ENCODE measurements at regions not wholly inside any gene's neighbourhood (a gene's known extent, or its start where the extent isn't known, plus 50 kb on each side); places are given as distances from the start of the nearest gene placed in this dataset.

DNA sequence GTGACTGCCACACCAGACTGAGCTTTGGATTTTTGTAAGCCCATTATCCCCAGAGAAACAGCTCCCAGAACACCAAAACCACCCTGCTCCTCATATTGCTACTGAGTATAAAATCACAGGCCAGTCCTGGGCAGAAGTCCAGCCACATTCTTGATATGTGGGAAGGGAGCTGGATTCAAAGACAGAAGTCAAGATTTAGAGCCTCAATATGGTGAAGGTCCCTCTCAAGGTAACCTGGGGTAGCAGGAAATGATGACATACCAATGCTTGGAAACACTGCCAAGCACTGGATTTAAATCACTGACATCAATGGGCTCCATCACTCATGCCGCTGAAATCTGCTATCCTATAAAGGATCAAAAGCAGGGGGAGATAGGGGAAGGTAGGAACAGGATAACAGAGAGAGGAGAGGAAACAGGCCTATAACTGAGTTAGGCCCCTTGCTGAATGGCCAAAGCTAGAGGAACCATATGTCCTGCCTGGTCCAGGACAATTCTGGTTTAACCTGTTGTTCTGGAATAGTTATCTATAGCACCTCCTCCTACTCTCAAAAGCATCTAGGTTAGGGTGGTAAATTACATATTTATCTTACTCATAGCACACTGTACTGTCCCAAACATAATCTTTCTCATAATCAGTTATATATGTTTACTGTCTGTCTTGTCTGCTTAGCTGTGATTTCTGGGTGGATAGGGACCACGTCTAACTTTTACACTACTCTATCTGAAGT, 83.7 kb upstream of the NHS start (continued):
- no peak for TF ChIP-seq CTCF (IDR thresholded peaks at IDR 0.05 in 2 of 3, conservative IDR thresholded peaks at IDR 0.05 in 1 of 3; ENCODE audit: borderline replicate concordance in 1 of 3, insufficient read depth in 1 of 3, low read depth in 2 of 3, low read length in 2 of 3)
- no peak for TF ChIP-seq CBX3 (IDR thresholded peaks at IDR 0.05; ENCODE audit: low read depth)
- no peak for TF ChIP-seq POLR2A (IDR thresholded peaks at IDR 0.05; ENCODE audit: borderline replicate concordance, extremely low read depth, insufficient read depth, insufficient read length)

DNA sequence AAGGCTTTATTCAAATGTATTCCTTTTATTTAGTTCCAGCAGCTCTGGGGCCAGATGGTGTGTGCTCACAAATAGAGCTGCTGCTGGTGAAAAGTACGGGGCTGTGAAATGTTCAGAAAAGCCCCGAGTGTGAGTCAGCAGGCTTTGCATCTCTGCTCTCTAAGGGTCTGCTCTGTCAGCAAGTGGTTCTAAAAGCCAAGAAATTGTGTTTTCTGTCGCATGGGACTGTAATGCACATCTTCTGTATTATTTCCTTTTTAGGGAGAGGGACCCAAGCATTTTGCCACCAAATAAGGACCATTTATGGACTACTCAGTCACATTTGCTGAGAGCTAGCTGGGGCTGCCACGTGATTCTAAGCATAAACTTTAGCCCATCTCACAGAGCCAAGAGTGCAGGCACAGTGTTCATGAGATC, 82.9 kb upstream of the NHS start:
- Histone ChIP-seq H3K9me2 (ENCODE audit: insufficient read depth) (no peaks in the 10 kb centered on the region), H2AFZ (ENCODE audit: low read depth, low read length, poor library complexity, severe bottlenecking) (no peak overlapping the region), H3K9me3 (ENCODE audit: control insufficient read depth in 1 of 2, insufficient read depth in 1 of 2, low read depth in 1 of 2, low read length in 2 of 2) (no peaks in the 10 kb centered on the region), H3K79me2 (ENCODE audit: insufficient read depth, low read length) (no peaks in the 10 kb centered on the region), H3K36me3 (ENCODE audit: control insufficient read depth in 1 of 2, insufficient read depth in 2 of 2, low read length in 2 of 2) (no peaks in the 10 kb centered on the region), H3K27me3 (ENCODE audit: insufficient read depth, low read length) (no peaks in the 10 kb centered on the region), H4K20me1 (ENCODE audit: insufficient read depth) (no peaks in the 10 kb centered on the region), H3K4me3 (replicated peaks in 1 of 2; ENCODE audit: low read depth in 1 of 2, low read length in 2 of 2) (no peak overlapping the region), H3K4me1 (ENCODE audit: control insufficient read depth in 1 of 2, insufficient read depth in 2 of 2, low read length in 2 of 2) (no peaks in the 10 kb centered on the region), H3K27ac (ENCODE audit: low read depth, low read length) (no peak overlapping the region), H3K4me2 (ENCODE audit: low read length) (no peak overlapping the region), H3K9ac (ENCODE audit: low read length) (no peak overlapping the region)
- RAD21 ChIA-PET (ENCODE audit: low non-redundant PET in 1 of 2, low total read pairs in 2 of 2, uncharacterized antibody in 2 of 2, unreplicated experiment in 2 of 2), result no interaction called here
- CTCF ChIA-PET, result no interaction called here
- intact Hi-C loops (cut with micrococcal nuclease), result no loop called here
- DNase-seq (ENCODE audit: low read depth, low spot score) (no peak), ATAC-seq (no peak)
- POLR2A ChIA-PET, result no interaction called here
- BruUV-seq (replicated peaks), result no TSS peak
- TF ChIP-seq POLR2A (IDR thresholded peaks at IDR 0.05; ENCODE audit: borderline replicate concordance, extremely low read depth, insufficient read depth, insufficient read length) (no peak), SRF (IDR thresholded peaks at IDR 0.05; ENCODE audit: low read depth) (no peak), YY1 (IDR thresholded peaks at IDR 0.05; ENCODE audit: extremely low read depth, insufficient replicate concordance, low read depth, low read length) (no peak), FOSL1 (IDR thresholded peaks at IDR 0.05; ENCODE audit: low read depth) (no peak), EZH2 (IDR thresholded peaks at IDR 0.05) (no peak), ZFX (IDR thresholded peaks at IDR 0.05) (no peak), RAD21 (IDR thresholded peaks at IDR 0.05; ENCODE audit: low read depth) (no peak), CEBPB (IDR thresholded peaks at IDR 0.05; ENCODE audit: low read depth) (no peak), ZBTB33 (IDR thresholded peaks at IDR 0.05; ENCODE audit: extremely low read depth, insufficient replicate concordance, low read length) (no peak), ZNF274 (IDR thresholded peaks at IDR 0.05; ENCODE audit: low read depth, low read length) (no peak), JUND (IDR thresholded peaks at IDR 0.05) (no peak), TCF7L2 (IDR thresholded peaks at IDR 0.05; ENCODE audit: borderline replicate concordance, extremely low read depth, insufficient read depth, insufficient read length) (no peak), CTCF (IDR thresholded peaks at IDR 0.05 in 2 of 3, conservative IDR thresholded peaks at IDR 0.05 in 1 of 3; ENCODE audit: borderline replicate concordance in 1 of 3, insufficient read depth in 1 of 3, low read depth in 2 of 3, low read length in 2 of 3) (no peak), ELF1 (IDR thresholded peaks at IDR 0.05; ENCODE audit: borderline replicate concordance, low read depth) (no peak), EZH2phosphoT487 (IDR thresholded peaks at IDR 0.05; ENCODE audit: borderline replicate concordance) (no peak), POLR2AphosphoS5 (IDR thresholded peaks at IDR 0.05; ENCODE audit: low read depth, low read length) (no peak)
- TF ChIP-seq, protein P1, sequence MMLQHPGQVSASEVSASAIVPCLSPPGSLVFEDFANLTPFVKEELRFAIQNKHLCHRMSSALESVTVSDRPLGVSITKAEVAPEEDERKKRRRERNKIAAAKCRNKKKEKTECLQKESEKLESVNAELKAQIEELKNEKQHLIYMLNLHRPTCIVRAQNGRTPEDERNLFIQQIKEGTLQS (IDR thresholded peaks at IDR 0.05), result no peak
